Neural progenitor cell (in vitro differentiated cells): ENCODE measurements at regions not wholly inside any gene's neighbourhood (a gene's known extent, or its start where the extent isn't known, plus 50 kb on each side); places are given as distances from the start of the nearest gene placed in this dataset.

Experiments
- EZH2 ChIP-seq: fragments of 200-600 bp; sonication (generic); IDR thresholded peaks from 2 replicates; pipeline ENCODE4 v1.6.1; 2017; ENCODE audit warnings: antibody characterized with exemption, mild to moderate bottlenecking, moderate library complexity
- TF ChIP-seq, protein P1 (sequence below): fragments of 200-600 bp; sonication (generic); IDR thresholded peaks from 2 replicates; pipeline ENCODE4 v1.5.1; 2017; ENCODE audit warnings: antibody characterized with exemption, mild to moderate bottlenecking

DNA sequence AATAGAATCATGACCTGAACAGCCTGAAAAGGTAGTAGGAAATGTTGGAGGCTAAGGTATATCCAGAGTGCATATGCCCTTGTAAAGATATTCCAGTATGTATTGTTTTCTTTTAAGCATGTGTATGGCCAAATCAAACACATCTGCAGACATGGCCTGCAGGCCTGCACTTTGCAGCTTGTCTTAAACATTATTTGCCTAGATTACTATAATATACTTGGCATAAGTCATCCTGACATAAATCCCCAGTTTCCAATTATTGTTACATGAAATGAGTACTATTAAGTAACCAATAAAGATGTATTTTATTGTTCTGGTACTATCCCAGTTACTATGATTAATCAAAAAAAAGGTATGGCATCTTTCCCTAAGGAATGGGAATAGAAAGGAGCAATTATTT lies 169.1 kb upstream of the PTBP2 start:
- TF ChIP-seq EZH2 = no peak
- TF ChIP-seq, protein P1, sequence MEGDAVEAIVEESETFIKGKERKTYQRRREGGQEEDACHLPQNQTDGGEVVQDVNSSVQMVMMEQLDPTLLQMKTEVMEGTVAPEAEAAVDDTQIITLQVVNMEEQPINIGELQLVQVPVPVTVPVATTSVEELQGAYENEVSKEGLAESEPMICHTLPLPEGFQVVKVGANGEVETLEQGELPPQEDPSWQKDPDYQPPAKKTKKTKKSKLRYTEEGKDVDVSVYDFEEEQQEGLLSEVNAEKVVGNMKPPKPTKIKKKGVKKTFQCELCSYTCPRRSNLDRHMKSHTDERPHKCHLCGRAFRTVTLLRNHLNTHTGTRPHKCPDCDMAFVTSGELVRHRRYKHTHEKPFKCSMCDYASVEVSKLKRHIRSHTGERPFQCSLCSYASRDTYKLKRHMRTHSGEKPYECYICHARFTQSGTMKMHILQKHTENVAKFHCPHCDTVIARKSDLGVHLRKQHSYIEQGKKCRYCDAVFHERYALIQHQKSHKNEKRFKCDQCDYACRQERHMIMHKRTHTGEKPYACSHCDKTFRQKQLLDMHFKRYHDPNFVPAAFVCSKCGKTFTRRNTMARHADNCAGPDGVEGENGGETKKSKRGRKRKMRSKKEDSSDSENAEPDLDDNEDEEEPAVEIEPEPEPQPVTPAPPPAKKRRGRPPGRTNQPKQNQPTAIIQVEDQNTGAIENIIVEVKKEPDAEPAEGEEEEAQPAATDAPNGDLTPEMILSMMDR = no peak
